Stimulated activated CD4-positive, alpha-beta T cell treated with anti-CD3 and anti-CD28 coated beads, Interleukin-15, amount 100 ng/mL, for 48 hours (primary cell): ENCODE measurements at regions not wholly inside any gene's neighbourhood (a gene's known extent, or its start where the extent isn't known, plus 50 kb on each side); places are given as distances from the start of the nearest gene placed in this dataset.
A peak's percentile ranks its signal among the peaks of the same experiment; 100 is the strongest.
"Not testable (repeated sequence)": the region's sequence is repeated elsewhere in the genome, so short reads cannot be mapped to it uniquely, and the experiment has no call there.

Source experiments
- DNase-seq, 2 donors: peaks; one replicate each; pipeline ENCODE4 v3.0.0-alpha.2; 2020; ENCODE audit warnings: low read depth in 2 of 2

GRCh38 chr6:9020001-9020400, 584.7 kb upstream of the SLC35B3 start:
- no peak for DNase-seq

- DNase-seq: no peak
Measured at GRCh38 chr6:9009931-9010330, 574.6 kb upstream of the SLC35B3 start.

- no peak for DNase-seq
Measured at GRCh38 chr6:9007027-9007426, 571.7 kb upstream of the SLC35B3 start.

DNA sequence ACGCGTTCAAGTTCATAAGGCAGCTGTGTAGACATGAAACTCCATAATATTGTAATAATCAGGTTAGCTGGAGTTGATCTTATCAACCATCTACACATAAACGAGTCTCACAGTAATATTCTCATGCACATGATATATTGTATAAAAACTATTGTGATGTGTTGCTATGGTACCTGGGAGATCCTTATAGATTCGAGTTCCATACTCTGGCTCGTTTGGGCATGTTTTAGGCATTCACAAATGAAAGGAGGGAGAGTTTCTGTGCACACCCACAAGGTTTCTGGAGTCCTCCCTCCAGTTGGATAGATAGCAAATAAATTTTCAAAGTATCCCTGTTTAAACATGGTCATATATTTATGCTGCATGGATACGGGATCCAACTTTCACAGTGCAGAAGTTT, 567.5 kb upstream of the SLC35B3 start:
- no peak for DNase-seq

- DNase-seq: no peak
Measured at GRCh38 chr6:8995156-8995555, 559.8 kb upstream of the SLC35B3 start.

GRCh38 chr6:8993111-8993510, 557.8 kb upstream of the SLC35B3 start:
- no peak for DNase-seq

DNA sequence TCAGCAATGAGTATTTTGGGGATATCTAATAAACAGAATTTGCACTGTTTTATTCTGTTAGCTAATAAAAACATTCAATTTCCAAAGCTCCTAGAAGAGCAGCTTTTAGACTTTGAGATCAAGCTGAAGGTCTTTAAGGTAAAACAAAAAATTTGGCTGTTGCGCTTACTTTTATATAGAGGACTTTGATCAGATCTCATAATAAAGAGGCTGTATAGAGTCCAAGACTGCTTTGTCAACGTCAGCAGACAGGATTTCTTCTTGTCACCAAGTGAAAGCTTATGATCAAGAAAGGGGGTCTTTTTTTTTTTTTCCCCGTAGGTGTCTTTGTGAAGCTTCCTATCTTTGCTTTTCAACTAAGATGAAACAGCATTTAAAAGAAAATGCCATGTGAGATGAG, 556.5 kb upstream of the SLC35B3 start:
- DNase-seq: no peak

DNA sequence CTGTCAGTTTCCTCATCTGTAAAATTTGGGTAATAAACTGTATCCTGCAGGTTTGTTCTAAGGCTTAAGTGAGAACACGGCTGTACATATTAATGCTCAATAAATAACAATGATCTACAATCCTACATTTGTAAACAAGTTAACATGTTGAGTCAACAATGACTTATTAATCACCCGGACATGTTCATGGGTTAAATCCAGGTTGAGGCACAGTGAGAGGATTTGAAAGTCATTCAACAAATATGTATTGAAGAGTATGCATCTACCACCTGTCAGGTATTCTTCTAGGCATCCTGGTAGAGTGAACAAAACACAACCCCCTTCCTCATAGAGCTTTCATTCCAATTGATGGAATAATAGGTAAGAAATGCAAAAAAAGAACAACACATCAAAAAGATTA, 554.7 kb upstream of the SLC35B3 start:
- DNase-seq: no peak

DNA sequence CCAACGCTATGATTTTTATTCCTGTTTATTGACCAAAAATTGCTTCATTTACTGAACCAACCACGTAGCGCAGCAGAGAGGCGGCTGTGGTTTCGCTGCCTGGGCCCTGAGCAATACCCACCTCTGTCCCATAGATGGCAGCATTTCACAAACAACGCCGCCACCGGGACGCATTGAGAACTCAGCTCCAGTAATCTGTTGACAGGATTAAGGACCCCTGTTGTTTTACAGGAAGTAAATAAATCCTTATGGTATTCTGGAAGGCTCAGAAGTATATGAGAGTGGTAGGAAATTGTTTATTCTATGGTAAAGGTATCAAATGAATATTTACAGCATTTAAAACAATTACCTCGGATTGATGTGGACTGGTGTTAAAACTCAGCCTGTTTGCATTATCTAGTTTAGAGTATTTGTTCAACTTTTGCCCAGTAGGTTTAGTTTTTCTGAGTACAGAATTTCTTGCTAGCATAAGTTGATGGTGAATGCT, 547.9 kb upstream of the SLC35B3 start:
- DNase-seq: peak; percentile 18 to 35

GRCh38 chr6:8982668-8983067, 547.3 kb upstream of the SLC35B3 start:
- DNase-seq: no peak

DNA sequence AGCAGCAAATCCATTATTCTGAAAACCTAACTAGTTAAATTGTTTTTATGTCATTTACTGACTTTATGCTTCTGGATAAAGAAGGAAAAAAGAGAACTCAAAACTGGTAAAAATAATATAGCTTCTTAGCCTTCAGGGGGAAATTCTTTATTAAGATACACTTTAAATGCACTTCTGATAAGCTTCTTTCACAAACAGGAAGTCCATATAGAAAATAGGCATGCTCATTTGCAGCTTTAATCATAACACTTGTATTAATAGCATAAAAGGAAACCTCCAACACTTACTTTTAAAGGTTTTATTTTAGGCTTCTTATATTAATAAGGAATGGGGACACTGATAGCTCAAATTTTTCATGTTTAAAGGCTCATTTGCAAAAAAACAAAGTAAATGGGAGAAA, 538.0 kb upstream of the SLC35B3 start:
- DNase-seq: no peak

GRCh38 chr6:8969747-8970146, 534.4 kb upstream of the SLC35B3 start:
- no peak for DNase-seq

DNA sequence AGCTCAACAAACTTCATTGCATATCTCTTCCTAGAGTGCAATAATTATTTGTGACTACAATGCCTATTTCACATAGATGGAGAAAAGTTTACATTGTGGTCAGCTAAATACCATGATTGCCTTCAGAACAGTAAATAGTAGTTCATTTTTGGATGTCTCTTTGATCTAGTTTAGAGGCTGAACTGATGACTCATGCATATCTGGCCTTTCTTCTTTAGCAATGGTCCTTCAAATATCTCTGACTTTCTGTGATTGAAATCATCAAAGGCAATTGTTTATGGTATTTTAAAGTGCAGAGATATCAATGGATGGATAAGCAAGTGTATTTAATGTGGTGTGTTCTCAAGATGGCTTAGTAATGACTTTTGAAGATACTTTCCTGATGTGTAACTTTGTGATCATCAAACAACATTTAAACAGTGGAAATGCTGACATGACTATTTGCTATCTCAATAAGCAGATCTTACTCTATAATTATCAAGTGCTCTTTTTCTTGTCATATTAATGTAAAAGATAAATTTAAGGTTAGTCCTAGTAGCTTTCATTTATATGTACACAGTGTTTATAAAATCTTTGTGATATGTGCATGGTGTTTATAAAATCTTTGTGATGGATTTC, 523.7 kb upstream of the SLC35B3 start:
- no peak for DNase-seq

GRCh38 chr6:8953310-8953709, 518.0 kb upstream of the SLC35B3 start:
- DNase-seq: no peak

- DNase-seq: no peak
Measured at GRCh38 chr6:8948733-8949132, 513.4 kb upstream of the SLC35B3 start.

- DNase-seq: no peak
Measured at GRCh38 chr6:8947900-8948299, 512.6 kb upstream of the SLC35B3 start.

GRCh38 chr6:8944548-8944947, 509.2 kb upstream of the SLC35B3 start:
- no peak for DNase-seq

DNA sequence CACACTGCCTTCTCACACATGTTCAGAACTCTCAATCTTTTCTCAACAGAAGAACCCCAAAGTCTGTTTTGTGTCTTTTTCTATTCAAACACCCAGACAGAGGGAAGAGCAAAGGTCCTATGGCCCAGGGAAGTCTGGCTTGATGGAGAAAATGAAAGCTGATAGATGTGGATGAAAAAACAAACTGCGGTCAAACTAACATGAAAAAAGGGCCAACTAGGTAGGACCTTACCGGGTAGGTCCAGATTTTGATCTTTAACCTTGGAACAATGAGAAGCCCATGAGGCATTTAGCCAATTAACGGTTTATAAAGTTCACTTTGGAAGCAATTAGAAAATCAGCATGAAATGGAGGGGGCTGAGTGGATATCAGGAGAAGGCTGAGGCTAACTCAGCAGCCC, 507.7 kb upstream of the SLC35B3 start:
- DNase-seq: no peak

DNA sequence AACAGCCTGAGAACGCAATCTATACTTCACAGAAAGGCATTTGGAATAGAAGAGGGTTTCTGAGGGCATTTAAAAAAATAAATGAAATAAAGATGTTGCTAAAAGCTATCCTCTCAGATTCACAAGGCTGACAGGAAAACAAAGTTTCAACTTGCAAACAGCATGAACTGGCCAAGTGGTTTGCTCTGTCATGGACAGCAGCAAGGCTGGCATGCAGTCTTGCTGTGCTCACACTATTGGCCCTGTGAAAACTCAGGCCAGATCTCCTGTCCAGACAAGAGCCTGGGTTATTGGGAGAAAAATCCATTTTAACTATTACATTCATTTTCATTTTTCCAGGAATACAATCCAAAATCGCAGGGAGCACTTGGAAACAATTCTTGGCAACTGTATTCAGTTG, 506.2 kb upstream of the SLC35B3 start:
- no peak for DNase-seq

GRCh38 chr6:8940356-8940755, 505.0 kb upstream of the SLC35B3 start:
- no peak for DNase-seq

- DNase-seq: no peak
Measured at GRCh38 chr6:8939615-8940014, 504.3 kb upstream of the SLC35B3 start.

- no peak for DNase-seq
Measured at GRCh38 chr6:8934318-8934717, 499.0 kb upstream of the SLC35B3 start.

DNA sequence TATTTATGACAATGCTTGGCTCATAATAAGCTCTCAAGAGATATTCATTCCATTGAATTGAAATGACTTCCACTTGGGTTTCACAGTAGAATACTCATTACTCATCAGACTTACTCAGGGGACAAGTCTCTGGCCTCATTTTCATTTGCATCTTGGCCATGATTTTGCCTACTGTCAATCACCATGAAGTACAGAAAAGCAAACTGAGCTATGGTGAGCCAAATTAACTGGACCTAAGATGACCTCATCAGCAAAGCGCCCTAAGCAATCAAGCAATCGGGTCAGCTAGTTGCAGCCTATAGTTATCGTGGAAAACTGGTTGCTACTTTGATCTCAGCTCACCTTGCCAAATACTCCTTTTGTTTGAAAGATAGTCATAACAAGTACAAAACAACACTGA, 494.7 kb upstream of the SLC35B3 start:
- DNase-seq: no peak

DNA sequence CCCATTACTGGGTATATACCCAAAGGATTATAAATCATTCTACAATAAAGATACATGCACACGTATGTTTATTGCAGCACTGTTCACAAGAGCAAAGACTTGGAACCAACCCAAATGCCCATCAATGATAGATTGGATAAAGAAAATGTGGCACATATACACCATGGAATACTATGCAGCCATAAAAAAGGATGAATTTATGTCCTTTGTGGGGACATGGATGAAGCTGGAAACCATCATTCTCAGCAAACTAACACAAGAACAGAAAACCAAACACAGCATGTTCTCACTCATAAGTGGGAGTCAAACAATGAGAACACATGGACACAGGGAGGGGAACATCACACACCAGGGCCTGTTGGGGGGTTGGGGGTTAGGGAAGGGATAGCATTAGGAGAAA, 484.9 kb upstream of the SLC35B3 start:
- DNase-seq: not testable (repeated sequence)
